ENCODE measurements at regions not wholly inside any gene's neighbourhood (a gene's known extent, or its start where the extent isn't known, plus 50 kb on each side); places are given as distances from the start of the nearest gene placed in this dataset.

GRCh38 chr6:132020138-132020581 is 69.0 kb upstream of the CCN2 start:
- DNase-seq (ENCODE audit: low read depth, low spot score): no peak
- no peak overlapping the region for H3K4me3 ChIP-seq (ENCODE audit: low read length)

GRCh38 chr6:132019586-132019985 is 68.4 kb upstream of the CCN2 start:
- no peak for DNase-seq (ENCODE audit: low read depth, low spot score)
- no peak overlapping the region for H3K4me3 ChIP-seq (ENCODE audit: low read length)

- DNase-seq (ENCODE audit: low read depth, low spot score): no peak
- no peak overlapping the region for H3K4me3 ChIP-seq (ENCODE audit: low read length)
Observed at GRCh38 chr6:132017942-132018341, 66.8 kb upstream of the CCN2 start.

- no peak overlapping the region for H3K4me3 ChIP-seq (ENCODE audit: low read length)
- DNase-seq (ENCODE audit: low read depth, low spot score): no peak
Observed at GRCh38 chr6:132016396-132016795, 65.2 kb upstream of the CCN2 start.

GRCh38 chr6:132011582-132011981 is 60.4 kb upstream of the CCN2 start:
- H3K4me3 ChIP-seq (ENCODE audit: low read length): no peak overlapping the region
- DNase-seq (ENCODE audit: low read depth, low spot score): no peak

- no peak for DNase-seq (ENCODE audit: low read depth, low spot score)
- H3K4me3 ChIP-seq (ENCODE audit: low read length): no peak overlapping the region
Observed at GRCh38 chr6:132009175-132009574, 58.0 kb upstream of the CCN2 start.

GRCh38 chr6:132007474-132008190 is 56.5 kb upstream of the CCN2 start:
- no peak overlapping the region for H3K4me3 ChIP-seq (ENCODE audit: low read length)
- DNase-seq (ENCODE audit: low read depth, low spot score): no peak

GRCh38 chr6:132005178-132005577 is 54.0 kb upstream of the CCN2 start:
- no peak for DNase-seq (ENCODE audit: low read depth, low spot score)
- H3K4me3 ChIP-seq (ENCODE audit: low read length): no peak overlapping the region

- DNase-seq (ENCODE audit: low read depth, low spot score): no peak
Observed at GRCh38 chr6:132004668-132005067, 53.5 kb upstream of the CCN2 start.

GRCh38 chr6:132003516-132004178 is 52.5 kb upstream of the CCN2 start:
- no peak overlapping the region for H3K4me3 ChIP-seq (ENCODE audit: low read length)
- DNase-seq (ENCODE audit: low read depth, low spot score): no peak

More at GRCh38 chr6:132004668-132005067, 53.5 kb upstream of the CCN2 start:
- no peak overlapping the region for H3K4me3 ChIP-seq (ENCODE audit: low read length)
